ENCODE measurements at regions not wholly inside any gene's neighbourhood (a gene's known extent, or its start where the extent isn't known, plus 50 kb on each side); places are given as distances from the start of the nearest gene placed in this dataset.

GRCh38 chr1:96360036-96360795 lies 361.4 kb upstream of the PTBP2 start:
- DNase-seq (ENCODE audit: low read depth, low spot score) = no peak

GRCh38 chr1:96361271-96361856 lies 360.2 kb upstream of the PTBP2 start:
- no peak for DNase-seq (ENCODE audit: low read depth, low spot score)

- DNase-seq (ENCODE audit: low read depth, low spot score) = no peak
Measured at GRCh38 chr1:96361961-96362360, 359.6 kb upstream of the PTBP2 start.

- no peak for DNase-seq (ENCODE audit: low read depth, low spot score)
Measured at GRCh38 chr1:96362623-96363022, 359.0 kb upstream of the PTBP2 start.

- DNase-seq (ENCODE audit: low read depth, low spot score) = no peak
Measured at GRCh38 chr1:96363826-96364225, 357.8 kb upstream of the PTBP2 start.

GRCh38 chr1:96364576-96364975 lies 357.0 kb upstream of the PTBP2 start:
- no peak for DNase-seq (ENCODE audit: low read depth, low spot score)

DNA sequence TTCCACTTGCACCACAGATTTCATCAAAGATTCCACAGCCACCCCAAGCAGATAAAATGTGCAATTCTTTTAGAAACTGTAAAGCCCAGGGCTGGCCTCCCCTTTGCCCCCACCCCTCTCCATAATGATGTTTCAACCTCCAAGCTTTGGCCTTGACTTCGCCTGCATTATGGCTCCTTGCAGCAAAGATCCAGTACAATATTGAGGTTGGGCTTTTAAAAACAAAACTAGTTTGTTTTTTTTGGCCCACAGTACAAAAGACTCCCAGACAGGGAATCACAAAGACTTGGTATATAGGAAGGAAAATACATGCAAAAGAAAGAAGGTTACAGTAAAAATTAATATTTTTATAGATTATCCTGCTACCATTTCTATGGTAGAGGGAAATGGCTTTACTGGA lies 356.5 kb upstream of the PTBP2 start:
- DNase-seq (ENCODE audit: low read depth, low spot score) = no peak

GRCh38 chr1:96365596-96366390 lies 355.8 kb upstream of the PTBP2 start:
- no peak for DNase-seq (ENCODE audit: low read depth, low spot score)

GRCh38 chr1:96366516-96366915 lies 355.1 kb upstream of the PTBP2 start:
- no peak for DNase-seq (ENCODE audit: low read depth, low spot score)

GRCh38 chr1:96367791-96368190 lies 353.8 kb upstream of the PTBP2 start:
- no peak for DNase-seq (ENCODE audit: low read depth, low spot score)

DNA sequence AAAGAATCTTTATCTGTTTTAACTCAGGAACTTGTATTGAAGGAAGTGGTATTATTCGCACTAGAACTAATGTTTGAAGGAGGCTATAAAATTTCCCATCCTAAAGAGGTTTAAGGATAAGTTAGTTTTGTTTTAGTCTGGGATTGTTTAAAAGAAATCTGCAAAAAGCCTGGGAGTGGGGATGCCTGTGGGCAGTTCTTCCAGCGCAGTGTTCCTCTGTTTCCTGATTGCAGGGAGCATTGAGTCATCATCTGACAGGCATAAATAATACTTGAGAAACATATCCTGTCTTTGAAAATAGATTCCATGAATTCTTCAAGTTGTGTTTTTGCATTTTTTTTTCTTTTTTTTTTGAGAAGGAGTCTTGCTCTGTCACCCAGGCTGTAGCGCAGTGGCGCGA lies 350.8 kb upstream of the PTBP2 start:
- DNase-seq (ENCODE audit: low read depth, low spot score) = no peak

DNA sequence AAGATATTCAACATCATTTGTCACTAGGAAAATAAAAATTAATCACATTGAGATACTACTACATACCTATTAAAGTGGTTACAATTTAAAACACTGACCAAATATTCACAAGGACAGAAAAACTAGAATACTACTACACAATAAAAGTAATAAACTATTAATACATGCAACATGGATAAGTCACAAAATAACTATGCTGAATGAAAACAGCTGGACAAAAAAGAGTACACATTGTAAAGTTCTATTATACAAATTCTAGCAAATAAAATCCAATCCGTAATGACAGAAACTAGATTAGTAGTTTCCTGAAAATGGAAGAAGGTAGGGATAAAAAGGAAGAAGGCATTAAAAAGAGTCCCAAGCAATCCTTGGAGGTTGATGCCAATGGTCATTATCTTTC lies 348.7 kb upstream of the PTBP2 start:
- DNase-seq (ENCODE audit: low read depth, low spot score) = no peak

- DNase-seq (ENCODE audit: low read depth, low spot score) = no peak
Measured at GRCh38 chr1:96374076-96374762, 347.4 kb upstream of the PTBP2 start.

- peak; percentile 35 for DNase-seq (ENCODE audit: low read depth, low spot score)
Measured at GRCh38 chr1:96376846-96377245, 344.7 kb upstream of the PTBP2 start.

DNA sequence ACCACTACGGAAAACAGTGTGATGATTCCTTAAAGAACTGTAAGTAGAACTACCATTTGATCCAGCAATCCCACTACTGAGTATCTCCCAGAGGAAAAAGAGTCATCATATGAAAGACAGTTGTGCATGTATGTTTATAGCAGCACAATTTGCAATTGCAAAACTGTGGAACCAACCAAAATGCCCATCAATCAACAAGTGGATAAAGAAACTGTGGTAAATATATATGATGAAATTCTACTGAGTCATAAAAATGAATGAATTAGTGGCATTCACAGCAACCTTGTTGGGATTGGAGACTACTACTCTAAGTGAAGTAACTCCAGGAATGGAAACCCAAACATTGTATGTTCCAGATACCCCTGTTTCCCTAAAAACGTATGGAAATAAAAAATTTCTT lies 337.0 kb upstream of the PTBP2 start:
- DNase-seq (ENCODE audit: low read depth, low spot score) = no peak

DNA sequence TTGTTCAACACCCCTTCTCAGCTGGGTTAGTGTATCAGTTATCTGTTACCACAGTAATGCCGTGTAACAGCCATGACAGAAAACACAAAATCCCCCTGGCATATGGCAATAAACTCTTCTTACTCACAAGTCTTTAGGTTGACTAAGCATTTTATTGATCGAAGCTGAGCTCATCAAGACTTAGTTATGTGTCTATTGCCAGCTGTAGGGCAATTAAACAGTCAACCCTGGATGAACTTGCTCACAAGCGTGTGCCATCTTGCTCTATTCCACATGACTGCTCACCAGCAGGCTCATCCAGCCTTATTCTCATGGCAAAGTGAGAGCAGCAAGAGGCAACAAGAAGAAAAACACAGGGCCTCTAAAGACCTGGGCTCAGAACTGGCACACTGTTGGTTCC lies 333.8 kb upstream of the PTBP2 start:
- no peak for DNase-seq (ENCODE audit: low read depth, low spot score)

DNA sequence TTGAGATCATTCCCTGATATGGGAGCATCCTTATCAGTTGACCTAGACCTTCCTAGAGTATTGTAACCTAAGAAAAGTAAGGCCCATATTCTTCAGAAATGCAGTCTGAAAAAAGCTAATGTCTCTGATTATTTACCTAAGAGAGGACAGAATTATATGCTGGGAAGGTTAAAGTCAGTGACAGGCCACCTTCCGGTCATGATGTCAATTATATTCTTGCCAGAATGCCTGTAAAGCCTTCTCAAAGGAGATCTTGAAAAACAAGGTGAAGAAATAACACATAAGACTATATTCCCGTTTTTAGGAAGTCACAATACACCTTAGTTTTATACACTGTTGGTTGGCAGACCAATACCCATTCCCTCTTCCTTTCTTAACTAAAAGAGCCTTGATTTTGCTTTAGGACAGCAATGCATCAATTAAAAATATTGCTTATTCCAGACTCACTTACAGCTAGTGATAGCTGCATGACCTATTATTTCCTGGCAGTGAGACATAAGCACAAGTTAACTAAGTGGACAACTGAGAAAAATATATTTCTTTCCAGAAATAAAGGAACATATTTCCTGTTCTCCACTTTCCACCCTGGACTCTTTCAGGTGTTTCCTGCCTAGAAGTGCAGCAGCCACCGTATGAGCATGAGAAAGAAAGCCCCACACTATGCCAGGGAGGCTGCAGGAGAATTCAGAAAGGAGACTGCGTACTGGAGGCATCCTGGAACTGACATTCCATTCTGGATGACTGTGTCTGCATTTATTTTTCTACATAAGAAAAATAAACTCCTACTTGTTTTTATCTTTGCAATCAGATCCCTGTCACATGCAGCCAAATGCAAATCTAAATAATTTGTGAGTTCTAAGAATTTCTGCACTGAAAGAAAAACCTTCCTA lies 332.9 kb upstream of the PTBP2 start:
- DNase-seq (ENCODE audit: low read depth, low spot score) = no peak

- no peak for DNase-seq (ENCODE audit: low read depth, low spot score)
Measured at GRCh38 chr1:96400089-96400488, 321.5 kb upstream of the PTBP2 start.

DNA sequence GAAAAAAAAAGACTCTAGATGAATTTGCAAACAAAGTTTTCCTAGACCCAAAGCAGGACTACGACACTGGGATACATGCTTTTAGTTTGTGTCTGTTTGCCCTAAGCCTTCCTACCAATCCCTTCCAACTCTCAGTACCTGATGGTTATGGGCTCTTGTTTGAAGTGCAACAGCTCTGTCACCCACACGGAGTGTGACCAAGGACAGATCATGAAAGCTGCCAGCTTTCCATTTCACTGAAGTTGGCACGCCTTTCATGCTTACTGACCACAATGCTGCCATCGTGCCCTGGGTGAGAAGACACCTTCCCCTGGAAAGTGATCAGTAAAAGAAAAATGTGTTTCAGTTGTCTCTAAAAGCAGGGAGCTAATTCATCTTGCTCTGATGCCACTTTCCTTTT lies 312.5 kb upstream of the PTBP2 start:
- DNase-seq (ENCODE audit: low read depth, low spot score) = no peak

DNA sequence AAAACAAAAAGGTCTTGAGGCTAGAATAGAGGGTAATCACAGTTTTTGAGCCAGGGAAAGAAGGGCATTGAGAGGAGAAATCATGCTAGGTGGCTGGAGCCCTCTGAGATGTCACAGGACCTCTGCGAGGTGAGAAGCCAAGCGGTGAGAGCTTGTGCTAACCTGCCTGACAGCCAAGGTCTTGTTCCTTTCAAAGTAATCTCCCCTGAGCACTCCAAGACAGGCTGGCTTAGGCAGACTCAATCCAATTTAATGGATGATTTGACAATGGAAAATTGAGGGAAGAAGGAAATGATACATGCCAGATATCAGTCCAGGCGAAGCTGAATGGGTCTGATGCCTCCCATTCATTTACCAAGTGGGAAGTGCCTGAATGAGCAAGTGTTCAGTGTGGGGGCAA lies 311.9 kb upstream of the PTBP2 start:
- no peak for DNase-seq (ENCODE audit: low read depth, low spot score)

DNA sequence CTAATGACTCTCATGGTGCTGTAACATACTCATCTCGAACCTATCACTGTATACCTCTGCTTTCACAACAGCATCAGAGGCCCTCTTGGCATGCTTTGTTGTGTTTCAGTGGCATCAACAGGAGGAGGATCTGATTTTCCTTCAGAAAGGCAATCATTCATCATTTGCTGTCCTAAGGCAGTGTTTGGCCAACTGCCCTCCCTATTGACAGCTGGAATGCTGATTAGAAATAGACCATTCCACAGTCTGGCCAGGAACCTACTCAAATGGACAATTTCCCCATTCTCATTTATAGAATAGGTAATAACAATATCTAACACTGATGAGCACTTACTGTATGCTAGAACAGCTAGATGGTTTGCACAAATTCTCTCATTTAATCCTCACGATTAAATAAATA lies 310.6 kb upstream of the PTBP2 start:
- DNase-seq (ENCODE audit: low read depth, low spot score) = peak; percentile 20

Measured in ELF-1 (cell line).